GM21576 (cell line): ENCODE measurements at regions not wholly inside any gene's neighbourhood (a gene's known extent, or its start where the extent isn't known, plus 50 kb on each side); places are given as distances from the start of the nearest gene placed in this dataset.
"Not testable (repeated sequence)": the region's sequence is repeated elsewhere in the genome, so short reads cannot be mapped to it uniquely, and the experiment has no call there.

Experiments
- ATAC-seq: cut with Tn5 transposase; IDR thresholded peaks from one replicate; pipeline ENCODE4 v1.9.1; 2021; ENCODE audit warnings: mild to moderate bottlenecking, moderate library complexity; ENCODE audit not compliant: unreplicated experiment

GRCh38 chr15:85196697-85197096 is 183.7 kb upstream of the AKAP13 start:
- not testable (repeated sequence) for ATAC-seq

- not testable (repeated sequence) for ATAC-seq
These were observed 182.8 kb upstream of the AKAP13 start for GRCh38 chr15:85197582-85197981.

- not testable (repeated sequence) for ATAC-seq
These were observed 182.0 kb upstream of the AKAP13 start for GRCh38 chr15:85198432-85198831.

DNA sequence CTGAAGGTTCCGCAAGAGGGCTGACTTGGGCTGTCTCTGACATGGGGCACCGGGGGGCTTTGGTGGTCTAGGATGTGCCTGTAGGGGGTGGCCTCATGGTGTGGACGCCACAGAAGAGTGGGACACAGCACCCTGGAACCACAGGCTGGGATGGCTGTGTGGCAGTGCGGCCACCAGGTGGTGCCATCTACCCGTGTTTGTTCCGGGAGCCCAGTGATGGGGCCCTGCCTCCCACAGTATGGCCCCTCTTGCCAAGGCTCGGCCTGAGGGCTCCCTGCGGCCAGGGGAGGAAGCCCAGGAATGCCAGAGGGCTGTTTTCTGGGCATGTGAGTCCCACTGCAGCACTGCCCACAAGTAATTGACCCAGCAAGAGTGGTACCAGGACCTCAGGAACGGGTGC is 180.2 kb upstream of the AKAP13 start:
- ATAC-seq, result not testable (repeated sequence)

GRCh38 chr15:85201118-85201793 is 179.1 kb upstream of the AKAP13 start:
- not testable (repeated sequence) for ATAC-seq

DNA sequence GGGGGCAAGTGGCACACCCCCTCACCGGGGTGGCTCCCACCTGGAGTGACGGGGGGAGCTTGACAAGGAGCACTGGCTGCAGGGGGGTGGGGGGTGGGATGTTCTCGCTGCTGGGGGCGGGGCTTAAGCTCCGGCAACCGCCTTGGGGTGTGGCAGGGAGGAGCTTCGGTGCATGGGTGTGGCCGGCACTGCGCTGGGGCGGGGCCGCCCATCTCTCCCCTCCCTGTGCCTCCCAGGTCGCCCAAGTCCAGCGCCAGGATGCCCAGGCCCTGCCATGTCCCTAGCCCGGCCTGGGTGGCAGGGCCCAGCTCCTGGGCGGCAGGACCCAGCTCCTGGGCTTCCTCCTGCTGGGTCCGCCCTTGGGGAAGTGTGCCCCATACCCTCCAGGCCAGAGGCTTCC is 175.9 kb upstream of the AKAP13 start:
- not testable (repeated sequence) for ATAC-seq

- ATAC-seq, result not testable (repeated sequence)
These were observed 146.5 kb upstream of the AKAP13 start for GRCh38 chr15:85233791-85234325.

DNA sequence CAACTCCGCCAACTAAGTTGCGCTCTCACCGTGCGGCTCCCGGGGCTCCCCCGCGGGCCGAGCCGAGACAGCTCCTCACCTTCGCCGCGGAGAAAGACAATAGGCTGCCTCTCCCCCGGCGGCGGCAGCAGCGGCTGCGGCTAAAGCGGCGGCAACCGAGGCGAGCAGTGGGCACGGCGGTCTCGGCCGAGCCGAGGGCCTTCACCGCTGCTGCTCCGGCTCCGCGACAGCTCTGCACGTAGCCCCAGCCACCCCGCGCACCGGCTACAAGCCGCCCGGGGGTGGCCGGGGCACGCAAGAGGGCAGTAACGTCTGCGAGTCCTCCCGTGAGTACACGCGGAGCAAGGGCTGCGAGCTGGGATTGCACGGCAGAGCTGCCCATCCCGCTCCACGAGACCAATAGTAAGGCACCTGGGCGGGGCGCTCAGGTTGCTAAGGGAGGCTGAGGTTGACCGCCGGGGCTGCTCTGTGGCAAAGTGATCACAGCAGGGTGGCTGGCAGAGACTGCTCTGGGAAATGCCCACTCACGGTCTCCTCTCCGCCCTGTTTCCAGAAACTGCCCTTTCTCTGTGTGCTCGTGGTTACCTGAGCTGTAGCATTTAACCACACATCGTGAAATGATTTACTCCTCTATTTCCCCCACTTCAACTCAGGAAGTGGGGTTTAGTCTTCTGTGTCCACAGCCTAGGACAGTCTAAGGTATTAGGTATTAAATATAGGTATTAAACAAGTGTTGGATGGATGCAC is 145.8 kb upstream of the AKAP13 start:
- not testable (repeated sequence) for ATAC-seq

DNA sequence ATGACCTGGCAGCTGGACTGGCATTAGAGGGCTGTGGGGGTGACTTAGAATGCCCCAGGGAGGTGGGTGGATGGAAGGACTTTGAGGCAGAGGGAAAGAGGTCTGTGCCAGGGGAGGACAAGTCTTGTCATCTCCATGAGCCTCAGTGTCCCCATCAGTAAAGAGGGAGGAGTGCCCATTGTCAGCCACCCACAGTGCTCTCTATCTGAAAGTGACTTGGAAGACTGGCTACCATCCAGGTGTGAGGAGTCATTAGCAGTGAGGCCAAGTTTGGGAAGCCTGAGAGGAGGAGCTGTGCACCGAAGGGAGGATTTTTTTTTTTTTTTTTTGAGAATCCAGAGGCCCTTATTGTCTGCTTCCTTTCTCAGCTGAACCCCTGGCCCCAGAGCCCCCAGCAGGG is 136.3 kb upstream of the AKAP13 start:
- not testable (repeated sequence) for ATAC-seq

DNA sequence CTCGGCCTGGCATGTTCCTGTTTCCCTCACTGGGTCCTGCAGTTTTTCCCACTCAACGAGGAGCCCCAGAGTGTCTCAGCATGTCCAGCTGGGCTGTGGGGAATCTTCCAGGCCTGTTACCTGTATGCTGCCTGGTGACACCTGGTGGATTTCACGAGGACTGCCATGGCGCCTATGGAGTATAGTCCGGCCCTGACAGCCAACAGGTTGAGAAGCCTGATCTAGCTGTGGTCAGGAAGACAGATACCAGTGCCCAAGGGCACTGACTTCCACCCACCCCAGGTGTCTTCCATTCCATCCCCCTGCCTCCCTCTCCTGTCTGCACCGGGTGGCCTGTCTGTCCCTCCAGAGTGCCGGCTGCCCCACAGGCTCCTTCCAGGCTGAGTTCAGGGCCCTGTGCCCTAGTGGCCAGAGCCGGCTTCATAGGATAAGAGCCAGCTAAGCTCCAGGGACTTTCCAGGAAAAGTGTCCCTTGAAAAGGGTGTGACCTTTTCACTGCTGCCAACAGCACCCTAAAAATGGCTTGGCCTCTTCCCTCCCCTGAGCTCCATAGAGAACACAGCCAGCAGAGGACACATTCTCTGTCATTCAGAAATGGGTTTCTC is 129.4 kb upstream of the AKAP13 start:
- not testable (repeated sequence) for ATAC-seq

GRCh38 chr15:85253196-85253915 is 127.0 kb upstream of the AKAP13 start:
- peak; percentile 79 for ATAC-seq

- ATAC-seq, result not testable (repeated sequence)
These were observed 125.4 kb upstream of the AKAP13 start for GRCh38 chr15:85254961-85255360.

DNA sequence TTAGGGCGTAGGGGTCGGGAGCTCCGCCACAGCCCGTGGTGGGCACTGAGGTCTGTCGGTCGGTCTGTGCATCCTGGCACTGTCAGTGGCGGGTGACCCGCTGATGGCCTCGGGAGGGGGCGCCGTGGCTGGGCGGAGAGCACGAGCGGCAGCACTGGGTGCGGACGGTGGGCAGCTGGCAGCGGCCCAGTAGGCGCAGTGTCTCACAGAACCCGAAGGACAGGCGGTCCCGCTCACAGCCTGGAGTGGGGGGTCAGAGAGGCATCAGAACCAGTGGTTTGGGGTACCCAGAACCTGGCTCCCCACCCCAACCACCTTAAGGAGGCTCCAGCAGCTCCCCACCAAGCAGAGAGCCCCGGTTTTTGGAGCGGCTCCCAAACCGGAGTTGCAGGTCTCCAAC is 124.9 kb upstream of the AKAP13 start:
- ATAC-seq, result not testable (repeated sequence)

GRCh38 chr15:85256009-85256997 is 124.1 kb upstream of the AKAP13 start:
- ATAC-seq, result not testable (repeated sequence)

- ATAC-seq, result not testable (repeated sequence)
These were observed 122.3 kb upstream of the AKAP13 start for GRCh38 chr15:85258062-85258445.

DNA sequence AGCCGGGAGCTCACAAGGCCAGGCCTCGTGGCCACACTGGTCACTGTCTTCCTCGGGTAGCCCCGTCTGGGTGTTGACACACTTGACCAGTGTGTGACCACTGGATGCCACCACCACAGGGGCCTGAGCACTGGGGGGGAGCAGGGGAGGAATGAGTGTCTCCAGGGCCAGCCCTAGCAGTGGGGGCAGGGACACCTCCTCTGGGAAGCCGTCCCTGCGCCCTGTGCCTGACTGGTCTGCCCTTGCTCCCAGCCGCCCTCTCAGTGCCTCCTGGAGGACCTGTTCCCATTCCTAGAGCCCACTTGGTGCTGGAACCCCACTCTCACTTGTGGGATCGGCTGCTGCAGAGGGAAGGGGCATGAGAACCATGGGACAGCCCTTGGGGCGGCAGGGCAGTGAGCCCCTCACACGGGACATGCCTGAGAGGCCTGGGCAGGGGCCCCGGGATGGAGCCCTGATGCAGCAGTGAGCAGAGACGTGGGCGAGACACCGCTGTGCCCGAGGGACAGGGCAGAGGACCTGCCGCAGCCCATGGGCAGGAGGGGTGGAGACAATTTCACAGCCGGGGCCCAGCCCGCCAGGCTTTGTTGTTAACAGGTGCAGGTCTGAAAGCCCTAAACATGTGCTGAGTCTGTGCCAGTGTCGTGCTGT is 121.7 kb upstream of the AKAP13 start:
- not testable (repeated sequence) for ATAC-seq

- not testable (repeated sequence) for ATAC-seq
These were observed 119.9 kb upstream of the AKAP13 start for GRCh38 chr15:85260526-85260925.

GRCh38 chr15:85262461-85263055 is 117.8 kb upstream of the AKAP13 start:
- ATAC-seq, result not testable (repeated sequence)
